Kasumi-1 (cell line): ENCODE measurements at regions not wholly inside any gene's neighbourhood (a gene's known extent, or its start where the extent isn't known, plus 50 kb on each side); places are given as distances from the start of the nearest gene placed in this dataset.

ENCODE experiments used
- DNase-seq, 2 experiments: peaks; one replicate each; lab custom pipeline; 2025; lab: John Stamatoyannopoulos, UW

DNA sequence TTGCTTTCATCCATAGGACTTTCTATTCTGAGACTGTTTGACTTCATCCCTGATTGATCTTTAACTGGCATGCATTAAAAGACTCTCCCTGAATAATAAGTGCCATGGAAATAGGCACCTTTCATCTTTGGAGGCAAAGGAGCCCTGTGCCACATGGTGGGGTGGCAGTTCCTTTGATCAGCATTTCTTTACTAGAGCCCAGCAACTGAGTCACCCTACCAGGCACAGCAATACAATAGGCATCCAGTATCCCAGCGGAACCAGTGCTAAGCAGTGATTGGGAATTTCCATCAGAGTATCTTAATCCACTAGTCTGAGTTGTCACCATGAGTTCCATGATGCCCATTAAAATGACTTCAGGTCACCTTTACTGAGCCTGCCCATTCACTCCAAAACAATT, 476.1 kb upstream of the MPDZ start:
- DNase-seq, result no peak

DNA sequence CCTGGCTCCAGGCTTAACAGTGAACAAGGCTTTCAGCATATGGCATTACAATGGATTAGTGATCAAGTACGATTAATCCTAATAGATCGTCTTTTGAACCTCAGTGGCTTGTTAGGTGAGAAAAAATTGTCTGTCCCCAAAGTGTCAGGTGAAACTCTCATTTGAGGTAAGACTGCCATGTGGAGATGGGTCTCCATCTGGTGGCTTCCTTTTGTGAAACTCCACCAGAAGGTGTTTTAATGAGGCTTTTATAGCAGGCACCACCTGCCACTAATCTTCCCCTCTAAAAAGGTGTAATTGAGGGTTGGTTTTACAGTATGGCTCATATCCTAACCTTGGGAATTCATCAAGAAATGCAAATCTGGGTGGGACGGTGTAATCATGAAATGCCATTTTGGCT, 471.1 kb upstream of the MPDZ start:
- no peak for DNase-seq

DNA sequence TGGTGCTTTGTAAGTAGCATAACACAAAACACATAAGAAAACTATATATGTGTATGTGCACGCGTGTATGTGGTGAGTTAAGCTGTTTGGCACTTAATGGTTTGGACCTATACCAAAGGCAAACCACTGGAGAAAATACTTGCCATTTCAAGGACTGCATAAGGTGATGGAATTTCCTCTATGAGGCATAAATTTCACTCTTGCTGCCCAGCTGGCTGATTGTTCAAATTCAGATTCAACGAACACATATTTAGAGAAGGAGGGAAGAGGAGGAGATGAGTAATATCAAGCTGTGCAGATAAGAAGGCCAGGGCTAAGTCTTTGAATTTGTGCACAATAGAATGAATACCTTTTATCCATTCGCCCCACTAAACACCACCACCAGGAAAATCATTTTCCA, 470.6 kb upstream of the MPDZ start:
- no peak for DNase-seq

DNA sequence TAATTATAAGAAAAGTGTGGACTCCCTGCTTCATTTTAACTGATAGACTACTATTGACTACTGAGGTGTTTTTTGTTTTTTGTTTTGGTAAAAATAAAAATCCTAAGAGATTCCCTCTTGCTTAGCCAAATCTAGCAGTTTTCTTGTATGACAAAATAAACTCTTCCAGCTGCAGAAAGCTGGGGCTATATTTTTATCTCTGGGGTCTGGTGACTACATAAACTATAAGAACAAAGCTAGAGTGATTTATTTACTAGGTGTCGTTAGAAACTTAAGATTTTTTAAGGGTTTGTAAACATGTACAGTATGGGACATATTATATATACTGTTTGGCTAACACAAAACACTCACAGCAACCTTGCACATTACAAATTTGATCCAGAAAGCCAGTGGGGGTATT, 467.4 kb upstream of the MPDZ start:
- no peak for DNase-seq

DNA sequence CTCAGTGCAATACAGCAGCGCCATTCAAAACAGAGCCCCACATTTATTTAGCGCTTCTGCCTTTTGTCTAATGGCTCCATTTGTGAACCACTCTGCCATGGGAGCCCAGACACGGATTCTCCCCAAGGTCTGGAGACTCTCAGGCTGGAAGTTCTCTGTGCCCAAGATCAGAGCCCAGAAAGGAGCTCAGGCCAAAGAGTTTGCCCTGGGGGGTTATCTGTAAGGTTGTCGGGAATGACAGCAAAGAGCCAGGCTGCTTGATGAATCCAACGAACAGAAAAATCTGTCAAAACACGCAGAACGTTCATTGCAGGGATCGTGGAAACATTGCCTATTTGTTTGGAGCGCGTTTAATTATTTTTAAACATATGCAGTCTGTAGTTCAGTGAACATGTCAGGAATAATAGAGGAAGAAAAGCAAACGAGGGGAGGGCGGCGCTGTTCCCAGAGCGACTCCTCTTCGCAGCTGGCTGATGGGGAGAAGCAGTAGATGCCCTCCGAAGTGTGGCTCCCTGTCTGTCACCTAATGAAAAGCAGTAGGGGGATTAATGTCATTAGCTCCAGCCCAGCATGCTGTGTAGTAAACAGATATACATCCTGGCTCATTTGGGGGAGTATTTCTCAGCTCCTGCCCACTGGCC, 464.9 kb upstream of the MPDZ start:
- DNase-seq, result no peak

DNA sequence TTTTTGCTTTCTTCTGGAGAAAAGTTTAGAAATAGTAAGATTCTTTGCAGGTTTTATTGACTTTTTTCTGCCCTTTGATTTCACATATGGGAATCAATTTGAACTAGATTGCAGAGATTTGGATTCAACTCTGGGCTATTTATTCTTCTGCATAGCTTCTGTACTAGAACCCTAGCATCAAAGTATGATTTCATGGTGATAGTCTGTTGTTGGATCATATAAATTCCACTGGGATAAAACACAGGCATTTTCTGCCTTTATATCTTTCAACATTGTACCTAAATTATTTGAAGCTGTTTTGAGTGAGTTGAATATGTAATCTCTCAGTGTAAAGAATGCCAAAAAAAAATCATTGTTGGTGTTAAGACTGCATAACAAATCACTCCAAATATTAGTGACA, 458.4 kb upstream of the MPDZ start:
- no peak for DNase-seq

DNA sequence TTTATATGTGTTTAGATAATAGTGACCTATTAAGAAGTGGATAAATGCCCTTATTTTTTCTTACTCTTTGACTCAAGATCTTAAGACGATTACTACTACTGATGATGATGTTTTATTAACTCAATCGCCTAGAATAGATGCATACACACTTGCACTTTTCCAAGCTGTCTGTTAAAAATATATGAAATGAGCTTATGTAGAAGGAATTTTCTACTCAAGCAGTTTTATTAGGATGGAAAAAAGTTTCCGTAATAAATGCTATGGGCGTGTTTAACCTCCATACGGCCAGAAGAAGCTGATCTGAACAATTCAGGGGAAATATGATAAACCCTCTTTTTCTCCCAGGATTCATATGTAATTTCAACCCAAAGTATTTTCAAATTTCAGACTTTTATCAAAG, 455.7 kb upstream of the MPDZ start:
- no peak for DNase-seq

DNA sequence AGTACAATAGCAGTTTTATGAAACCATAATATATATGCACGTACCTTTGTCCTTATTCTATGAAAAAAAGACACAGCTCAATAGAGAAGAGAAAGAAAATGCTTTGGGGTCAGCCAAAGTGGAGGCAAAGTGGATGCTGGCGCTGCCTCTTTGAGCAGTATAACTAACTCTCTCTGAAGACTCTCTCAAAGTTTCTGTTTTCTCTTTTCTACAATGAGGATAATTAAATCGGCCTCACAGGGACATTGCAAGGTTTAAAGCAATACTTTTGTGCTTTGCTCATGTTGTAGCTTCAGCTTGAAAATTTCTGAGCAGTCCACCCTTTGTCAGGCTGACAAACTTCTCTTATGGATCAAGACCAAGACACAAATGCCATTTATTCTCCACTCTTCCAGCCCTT, 455.1 kb upstream of the MPDZ start:
- no peak for DNase-seq

DNA sequence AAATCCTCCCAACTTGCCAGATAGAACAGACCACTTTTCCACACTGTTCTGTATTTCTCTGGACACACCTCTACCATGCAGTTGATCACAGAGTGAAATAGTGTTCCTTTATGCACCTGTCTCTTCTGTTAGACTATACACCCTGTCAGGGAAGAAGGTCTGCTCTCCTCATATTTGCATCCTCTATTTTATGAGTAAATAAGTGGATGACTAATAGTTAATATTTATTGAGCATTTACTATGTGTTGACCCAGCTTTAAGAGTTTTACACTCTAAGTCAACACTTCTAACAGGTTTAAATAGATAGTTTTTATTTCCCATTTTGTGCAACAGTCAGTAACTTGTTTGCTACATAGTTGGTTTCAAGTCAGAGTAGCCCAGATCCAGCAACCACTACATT, 452.8 kb upstream of the MPDZ start:
- DNase-seq, result no peak

DNA sequence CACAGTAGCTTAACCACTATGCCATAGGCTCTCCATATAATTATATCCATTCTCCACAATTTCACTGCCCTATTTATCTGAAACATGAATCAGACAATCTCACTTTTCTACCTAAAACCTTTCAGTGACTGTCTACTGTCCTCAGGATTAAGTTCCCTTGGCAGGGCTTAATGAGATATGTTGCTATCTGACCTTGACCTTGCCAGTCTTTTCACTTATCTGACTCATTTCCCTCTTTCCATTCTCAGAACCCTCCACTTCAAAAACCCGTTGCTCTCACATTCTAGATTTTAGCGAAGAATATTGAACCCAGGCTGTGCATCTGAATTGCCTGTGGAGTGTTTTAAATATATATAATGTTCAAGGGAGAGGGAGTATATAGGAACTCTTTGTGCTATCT, 452.1 kb upstream of the MPDZ start:
- no peak for DNase-seq

DNA sequence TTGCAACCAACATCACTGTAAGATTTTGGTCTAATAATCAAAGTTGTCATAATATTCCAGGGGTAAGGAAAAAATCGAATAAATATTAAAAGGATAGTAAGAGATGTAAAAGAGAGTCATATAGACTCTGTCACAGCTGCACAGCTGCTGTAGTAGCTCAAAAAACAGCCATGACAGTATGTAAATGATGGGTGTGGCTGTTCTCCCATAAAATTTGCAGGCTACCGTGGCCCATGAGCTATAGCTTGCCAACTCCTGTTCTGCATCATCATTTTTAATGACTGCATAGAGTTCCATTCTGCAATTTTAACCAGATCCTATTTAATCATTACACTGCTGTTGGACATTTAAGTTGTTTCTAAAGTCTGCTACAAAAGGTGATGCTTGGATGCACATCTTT, 450.5 kb upstream of the MPDZ start:
- DNase-seq, result no peak

DNA sequence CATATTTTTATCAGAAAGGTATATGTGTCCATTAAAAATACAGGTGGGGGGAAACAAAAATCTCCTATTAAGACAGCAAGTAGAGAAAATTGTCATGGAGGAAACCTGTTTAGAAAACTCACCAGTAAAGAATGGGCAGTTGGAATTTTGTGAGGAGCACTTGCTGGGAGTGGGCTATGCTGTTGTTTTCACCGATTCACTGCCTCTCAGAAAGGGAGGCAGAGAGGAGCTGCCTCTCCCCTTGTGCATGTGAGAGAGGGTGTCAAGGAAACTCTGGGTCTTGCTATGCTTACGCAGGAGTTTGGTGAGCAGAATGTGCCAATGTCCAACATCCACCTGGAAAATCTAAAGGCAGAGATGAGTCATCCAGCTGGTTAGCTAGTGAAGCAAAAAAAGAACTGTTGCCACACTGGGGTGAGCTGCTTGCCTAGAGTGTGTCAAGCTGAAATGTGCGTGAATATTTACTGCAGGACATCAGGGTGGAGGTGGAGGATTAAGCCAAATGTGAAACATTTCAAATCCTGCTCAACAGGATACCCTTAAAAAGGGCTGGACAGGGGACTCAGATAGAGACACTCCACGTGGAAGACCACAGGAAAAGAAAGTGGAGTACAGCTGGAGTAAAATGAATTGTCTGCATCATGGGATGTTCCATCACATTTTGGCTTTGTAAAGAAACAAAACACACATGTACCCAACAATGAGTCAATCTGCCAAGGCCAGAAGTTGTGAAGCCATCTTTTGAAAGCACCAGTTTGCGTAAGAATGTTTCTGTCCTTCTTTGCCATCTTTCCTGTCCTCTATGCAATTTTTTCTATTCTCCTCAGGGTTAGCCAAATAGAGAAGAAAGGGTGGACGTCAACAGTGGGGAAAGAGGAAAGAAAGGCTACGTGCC, 449.7 kb upstream of the MPDZ start:
- DNase-seq, result no peak

DNA sequence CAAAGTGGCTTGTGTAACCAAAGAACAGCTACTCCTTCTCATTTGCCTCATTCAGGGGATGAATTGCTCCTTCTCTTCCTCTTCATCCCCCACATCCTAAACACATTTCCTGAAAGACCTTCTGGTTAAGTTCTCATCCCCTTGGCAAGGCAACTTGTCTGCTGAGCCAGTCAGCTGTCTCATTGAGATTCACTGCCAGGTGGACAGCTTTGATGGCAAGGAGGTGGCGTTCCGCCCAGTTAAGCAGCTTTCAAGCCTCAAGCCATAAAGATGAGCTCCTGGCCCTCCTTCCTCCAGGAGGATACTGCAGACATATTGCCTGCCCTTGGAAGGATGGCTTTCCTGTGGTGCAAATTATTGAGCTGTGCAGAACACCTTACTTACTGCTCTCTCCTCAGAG, 448.6 kb upstream of the MPDZ start:
- no peak for DNase-seq

DNA sequence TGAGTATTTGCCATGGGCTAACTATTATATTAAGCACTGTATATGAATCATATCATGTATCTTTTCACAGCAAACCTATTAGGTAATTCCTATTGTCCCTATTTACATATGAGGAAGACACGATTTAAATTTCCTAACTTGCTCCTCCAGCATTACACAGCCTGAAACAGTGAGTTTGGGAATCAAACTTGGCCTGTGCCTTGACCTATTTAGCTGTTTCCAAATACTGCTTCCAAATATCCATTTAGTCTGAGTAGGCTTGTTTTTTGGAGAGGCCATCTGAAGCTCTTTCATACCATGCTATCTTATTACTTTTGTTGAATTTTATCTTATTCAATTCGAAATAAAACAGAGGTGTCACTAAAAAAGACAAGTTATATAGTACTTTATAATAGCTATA, 447.3 kb upstream of the MPDZ start:
- DNase-seq, result no peak

DNA sequence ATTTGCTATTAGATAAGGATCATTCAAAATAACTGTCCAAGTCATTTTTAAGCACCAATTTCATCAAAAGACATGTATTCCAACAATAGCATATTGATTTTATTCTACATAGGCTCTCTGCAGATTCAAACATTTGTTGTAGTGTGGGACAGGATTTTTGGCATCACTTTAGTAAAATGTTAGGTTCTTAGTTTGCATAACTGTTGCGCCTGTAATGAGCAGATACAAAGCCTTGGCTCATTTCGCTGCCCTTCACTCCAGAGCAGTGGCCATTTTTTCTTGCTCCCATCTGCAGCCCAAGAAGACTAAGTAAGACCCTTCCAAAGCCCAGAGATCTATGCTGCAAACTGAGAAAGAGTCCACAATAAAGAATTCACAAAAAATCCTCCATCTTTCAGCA, 446.0 kb upstream of the MPDZ start:
- DNase-seq, result no peak

DNA sequence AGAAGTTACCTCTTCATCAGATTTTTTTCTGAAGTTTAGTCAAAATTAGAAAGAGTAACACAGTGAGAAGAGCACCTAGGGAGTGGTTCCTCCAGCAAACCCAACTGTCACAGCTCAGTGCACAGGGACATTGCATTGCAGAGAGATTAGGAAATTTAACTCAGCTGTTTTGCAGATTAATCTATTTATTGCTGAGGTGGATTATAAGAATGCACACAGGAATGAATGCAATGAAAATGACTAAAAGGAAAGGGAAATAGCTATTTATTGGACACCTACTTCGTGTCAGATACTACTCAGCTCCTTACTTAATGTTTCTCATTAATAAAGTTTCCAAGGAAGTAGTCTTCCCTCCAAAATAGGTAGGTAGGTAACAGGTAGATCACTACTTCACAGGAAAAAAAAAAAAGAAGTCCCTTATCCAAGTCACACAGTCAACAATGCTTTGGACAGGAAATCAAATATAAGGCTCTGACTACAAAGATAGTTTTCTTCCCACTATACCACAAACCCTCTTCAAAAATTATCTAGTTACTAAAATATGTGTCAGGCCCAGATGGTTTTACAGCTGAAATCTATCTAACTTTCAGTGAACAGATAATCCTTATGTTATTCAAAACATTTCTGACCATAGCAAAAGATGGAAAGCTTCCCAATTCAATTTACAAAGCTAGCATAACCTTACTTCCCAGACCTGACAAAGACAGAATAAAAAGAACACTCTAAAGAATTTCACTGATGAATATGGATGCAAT, 442.2 kb upstream of the MPDZ start:
- no peak for DNase-seq

DNA sequence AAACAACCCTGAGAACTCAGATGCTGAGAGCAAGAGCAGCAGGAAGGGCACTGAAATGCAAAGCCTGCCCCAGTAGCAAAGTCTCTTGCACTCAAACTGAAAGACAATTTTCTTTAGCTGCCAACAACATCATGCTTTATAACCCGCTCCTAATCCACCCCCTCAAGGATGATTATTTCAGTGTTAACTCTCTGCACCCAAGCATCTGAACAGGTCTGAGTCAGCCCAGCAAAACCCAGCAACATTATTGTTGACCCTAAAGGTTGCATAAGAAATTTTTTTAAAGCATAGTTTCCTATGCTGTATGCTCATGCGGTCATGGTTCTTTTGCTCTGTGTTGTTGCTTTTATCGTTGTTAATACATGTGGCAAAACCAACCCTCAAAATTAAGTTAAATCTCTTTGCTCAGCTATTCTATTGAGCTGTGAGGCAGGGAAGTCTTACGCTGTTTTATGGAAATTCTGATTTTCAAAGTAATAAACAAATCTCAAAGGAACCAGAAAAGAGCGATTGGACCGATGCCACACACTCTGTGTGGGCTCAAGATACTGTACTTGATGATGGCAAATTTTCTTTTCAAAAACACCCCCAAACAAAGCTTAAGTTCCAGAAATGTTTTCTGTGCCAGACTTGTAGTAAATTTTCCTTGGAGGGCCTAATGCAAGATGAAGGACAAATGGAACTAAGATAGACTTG, 440.6 kb upstream of the MPDZ start:
- no peak for DNase-seq

DNA sequence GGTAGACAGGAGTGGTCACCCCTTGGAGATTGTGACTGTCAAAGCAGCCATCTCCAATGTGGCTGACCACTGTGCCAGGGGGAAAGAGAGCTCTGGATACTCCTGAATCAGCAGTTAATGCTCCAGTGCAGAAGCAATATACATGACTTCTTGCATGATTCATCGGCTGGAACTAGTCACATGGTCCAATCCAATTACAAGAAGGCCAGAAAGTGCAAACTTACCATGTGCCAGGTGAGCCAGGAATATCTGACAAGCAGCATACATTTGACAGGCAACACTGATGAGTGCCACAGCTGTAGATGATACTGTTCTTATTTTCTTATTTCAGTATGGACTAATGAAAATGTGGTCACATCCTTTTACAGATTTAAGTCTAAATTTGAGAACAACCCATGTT, 440.0 kb upstream of the MPDZ start:
- DNase-seq, result no peak

DNA sequence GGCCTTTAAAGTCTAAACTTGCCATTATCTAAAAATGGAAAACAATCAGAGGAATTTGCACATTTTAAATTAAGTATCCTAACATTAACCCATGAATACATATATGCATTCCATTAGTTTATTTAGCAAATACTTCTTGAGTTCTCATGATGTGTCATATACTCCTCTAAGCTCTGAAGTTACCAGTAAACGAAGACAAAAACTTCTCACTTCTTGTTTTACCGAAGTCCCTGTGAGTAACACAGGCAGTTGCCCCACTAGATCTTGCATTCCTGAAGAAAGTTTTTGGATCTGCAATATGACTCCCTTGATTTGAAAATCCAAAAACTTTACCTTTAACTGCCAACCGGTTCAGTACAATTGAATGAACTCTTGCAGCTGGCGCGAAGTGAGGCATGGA, 439.0 kb upstream of the MPDZ start:
- DNase-seq, result no peak

DNA sequence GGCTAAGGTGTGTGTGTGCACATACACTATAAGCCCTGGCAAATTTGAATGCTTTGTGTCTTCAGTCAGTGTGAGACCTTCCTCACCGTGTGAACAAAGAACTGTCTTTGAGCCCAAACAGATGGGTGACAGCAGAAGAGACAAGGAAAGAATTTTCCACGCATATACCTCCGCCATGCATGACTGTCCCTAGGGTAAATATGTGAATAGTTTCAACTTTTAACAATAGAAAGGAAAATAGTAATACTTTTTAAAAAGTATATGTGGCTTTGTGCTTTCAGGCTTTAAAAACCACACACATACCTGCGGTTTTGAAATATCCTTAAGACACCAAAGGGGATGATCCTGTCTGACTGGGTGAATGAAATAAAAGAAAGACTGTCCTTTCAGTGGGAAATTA, 438.6 kb upstream of the MPDZ start:
- DNase-seq, result no peak

DNA sequence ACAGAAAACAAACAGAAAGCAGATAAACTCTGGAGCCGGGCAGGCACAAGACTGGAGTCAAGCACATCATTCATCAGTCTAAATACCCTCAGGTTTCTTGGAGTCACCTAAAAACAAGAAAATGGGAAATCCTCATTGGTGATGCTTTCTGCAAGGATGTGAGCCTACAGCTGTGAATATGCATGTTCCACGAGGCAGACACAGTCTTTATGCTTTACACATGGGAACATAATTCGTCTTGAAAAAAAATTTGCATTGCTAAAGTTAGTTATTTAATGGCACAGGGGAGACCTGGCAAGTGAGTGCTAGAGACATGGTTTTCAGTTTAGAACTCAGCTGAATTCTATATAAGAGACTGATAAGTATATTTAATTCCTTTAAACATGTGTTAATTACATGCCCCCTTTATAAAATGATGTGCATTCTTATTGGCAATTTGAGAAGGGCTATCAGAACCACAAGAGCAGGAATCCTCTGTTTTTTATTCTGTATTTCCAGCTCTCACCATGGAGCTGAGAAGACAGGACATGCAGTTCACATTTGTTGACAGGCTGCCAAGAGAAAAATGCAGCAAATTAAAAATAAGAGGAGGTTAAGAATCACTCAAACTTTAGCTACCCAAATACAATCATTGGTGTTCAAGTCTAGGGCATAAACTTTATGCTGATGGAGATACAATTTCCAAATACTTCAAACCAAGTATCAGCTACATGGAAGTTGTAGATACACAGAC, 438.0 kb upstream of the MPDZ start:
- no peak for DNase-seq
